ENCODE measurements at regions not wholly inside any gene's neighbourhood (a gene's known extent, or its start where the extent isn't known, plus 50 kb on each side); places are given as distances from the start of the nearest gene placed in this dataset.

DNA sequence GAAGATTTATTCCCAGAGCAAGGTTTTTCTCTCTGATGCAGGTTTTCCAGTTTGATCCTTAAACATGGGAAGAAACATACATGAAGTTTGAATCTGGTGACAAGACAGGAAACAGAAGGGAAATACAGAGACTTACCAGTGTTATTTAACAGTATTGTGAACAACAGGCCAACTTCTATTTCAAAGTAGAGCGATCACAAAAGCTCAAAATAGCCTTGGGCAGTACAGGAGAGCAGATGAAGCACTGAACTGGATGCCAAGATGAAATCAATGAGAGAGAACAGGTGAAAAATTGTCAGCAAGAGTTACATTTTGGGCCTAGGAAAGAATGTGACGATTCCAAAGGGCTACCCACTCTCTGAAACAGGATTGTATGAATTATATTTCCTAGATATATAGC, 114.8 kb upstream of the PTPRK start:
- no peaks in the 10 kb centered on the region for H3K4me1 ChIP-seq (ENCODE audit: control insufficient read depth, insufficient read depth, low read length)
- no peak overlapping the region for H3K4me3 ChIP-seq (ENCODE audit: low read depth, low read length)
- H3K27ac ChIP-seq (ENCODE audit: low read depth, low read length) = no peak overlapping the region
- no peaks in the 10 kb centered on the region for H3K9me3 ChIP-seq (ENCODE audit: control insufficient read depth, insufficient read depth, low read length)
- no peaks in the 10 kb centered on the region for H3K27me3 ChIP-seq (ENCODE audit: control insufficient read depth, insufficient read depth, low read length)
- no peak overlapping the region for H3K9ac ChIP-seq (ENCODE audit: low read depth, low read length)
- H3K36me3 ChIP-seq (ENCODE audit: control insufficient read depth, insufficient read depth, low read length) = no peaks in the 10 kb centered on the region

DNA sequence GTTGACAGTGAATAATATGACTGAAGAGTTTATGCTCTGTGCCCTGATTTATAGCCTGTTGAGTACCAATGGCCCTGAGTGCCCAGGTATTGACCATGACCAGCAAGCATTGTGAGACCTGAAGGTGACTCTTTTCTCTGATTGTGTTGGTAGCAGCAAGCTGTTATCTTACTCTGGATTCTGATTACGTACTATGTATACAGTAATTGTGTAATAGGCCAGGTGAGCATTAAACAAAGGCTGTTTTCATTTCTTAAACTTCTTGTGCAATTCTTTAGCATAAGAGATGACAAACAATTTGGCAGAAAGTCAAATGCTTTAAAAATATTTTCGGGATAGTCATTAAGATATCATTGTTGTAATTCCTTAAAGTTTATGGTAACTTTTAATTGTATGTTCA, 111.7 kb upstream of the PTPRK start:
- Histone ChIP-seq H3K27me3 (ENCODE audit: control insufficient read depth, insufficient read depth, low read length) (no peaks in the 10 kb centered on the region), H3K4me1 (ENCODE audit: control insufficient read depth, insufficient read depth, low read length) (no peaks in the 10 kb centered on the region), H3K36me3 (ENCODE audit: control insufficient read depth, insufficient read depth, low read length) (no peaks in the 10 kb centered on the region), H3K27ac (ENCODE audit: low read depth, low read length) (no peak overlapping the region), H3K4me3 (ENCODE audit: low read depth, low read length) (no peak overlapping the region), H3K9ac (ENCODE audit: low read depth, low read length) (no peak overlapping the region), H3K9me3 (ENCODE audit: control insufficient read depth, insufficient read depth, low read length) (no peaks in the 10 kb centered on the region)

DNA sequence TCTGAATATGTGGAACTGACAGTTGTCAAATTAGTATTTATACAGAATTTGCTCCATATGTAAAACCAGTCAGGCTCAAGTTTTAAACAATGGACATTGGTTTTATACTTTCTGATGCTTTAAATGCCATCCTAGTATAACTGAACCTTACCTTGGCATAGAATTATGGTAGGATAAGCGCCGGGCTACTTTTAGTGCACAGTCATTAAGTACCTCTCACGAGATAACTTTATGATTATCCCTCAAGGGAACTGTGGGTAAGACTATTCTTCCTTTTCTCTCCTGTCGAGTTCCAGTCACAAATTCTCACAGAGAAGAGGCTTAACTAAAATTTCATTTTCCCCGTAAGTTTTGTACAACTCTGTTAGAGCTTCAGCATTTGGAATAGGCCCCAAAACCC, 110.6 kb upstream of the PTPRK start:
- no peaks in the 10 kb centered on the region for H3K4me1 ChIP-seq (ENCODE audit: control insufficient read depth, insufficient read depth, low read length)

DNA sequence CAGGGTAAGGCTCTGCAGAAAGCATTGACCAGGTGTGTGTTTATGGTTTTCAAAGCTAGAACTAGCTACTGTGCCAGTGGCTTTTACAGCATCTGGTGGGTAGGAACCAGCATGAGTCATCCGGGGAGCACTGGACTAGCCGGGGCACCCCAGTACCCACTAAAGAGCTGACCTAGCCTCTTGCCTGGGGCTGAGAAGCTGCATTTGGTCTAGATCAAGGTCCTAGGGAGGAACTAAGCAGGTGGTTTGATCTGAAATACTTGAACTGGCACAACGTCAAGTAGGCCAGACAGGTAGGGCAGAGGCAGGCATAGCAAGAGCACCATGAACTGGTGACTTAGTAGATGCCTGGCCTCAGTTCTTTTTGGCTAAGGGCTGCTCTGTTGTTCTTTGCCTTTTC, 109.8 kb upstream of the PTPRK start:
- no peaks in the 10 kb centered on the region for H3K36me3 ChIP-seq (ENCODE audit: control insufficient read depth, insufficient read depth, low read length)
- no peaks in the 10 kb centered on the region for H3K4me1 ChIP-seq (ENCODE audit: control insufficient read depth, insufficient read depth, low read length)
- H3K4me3 ChIP-seq (ENCODE audit: low read depth, low read length) = no peak overlapping the region
- H3K9ac ChIP-seq (ENCODE audit: low read depth, low read length) = no peak overlapping the region
- no peaks in the 10 kb centered on the region for H3K27me3 ChIP-seq (ENCODE audit: control insufficient read depth, insufficient read depth, low read length)
- no peaks in the 10 kb centered on the region for H3K9me3 ChIP-seq (ENCODE audit: control insufficient read depth, insufficient read depth, low read length)
- no peak overlapping the region for H3K27ac ChIP-seq (ENCODE audit: low read depth, low read length)

More for the DNA sequence above, 110.6 kb upstream of the PTPRK start:
- Histone ChIP-seq H3K9ac (ENCODE audit: low read depth, low read length) (no peak overlapping the region), H3K27ac (ENCODE audit: low read depth, low read length) (no peak overlapping the region), H3K9me3 (ENCODE audit: control insufficient read depth, insufficient read depth, low read length) (no peaks in the 10 kb centered on the region), H3K27me3 (ENCODE audit: control insufficient read depth, insufficient read depth, low read length) (no peaks in the 10 kb centered on the region), H3K36me3 (ENCODE audit: control insufficient read depth, insufficient read depth, low read length) (no peaks in the 10 kb centered on the region), H3K4me3 (ENCODE audit: low read depth, low read length) (no peak overlapping the region)

DNA sequence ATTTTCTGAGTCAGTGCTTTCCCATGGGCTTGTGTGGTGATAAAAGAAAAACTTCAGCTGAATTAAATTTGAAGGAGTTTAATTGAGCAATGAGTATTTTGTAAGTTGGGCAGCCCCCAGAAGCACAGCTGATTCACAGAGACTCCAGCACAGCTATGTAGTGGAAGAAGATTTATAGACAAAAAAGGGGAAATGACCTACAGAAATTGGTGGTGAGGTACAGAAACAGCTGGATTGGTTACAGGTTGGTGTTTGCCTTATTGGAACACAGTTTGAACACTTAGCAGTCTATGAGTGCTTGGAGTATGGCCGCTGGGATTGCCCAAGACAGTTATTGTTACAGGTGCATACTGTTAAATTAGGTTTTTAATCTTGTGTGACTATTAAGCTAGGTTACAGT, 96.9 kb upstream of the PTPRK start:
- H3K4me1 ChIP-seq (ENCODE audit: control insufficient read depth, insufficient read depth, low read length) = 0 out of 2 replicates have a peak, but pooled peaks cover 5% of the 10 kb centered on the region
- H3K9ac ChIP-seq (ENCODE audit: low read depth, low read length) = no peak overlapping the region
- H3K27me3 ChIP-seq (ENCODE audit: control insufficient read depth, insufficient read depth, low read length) = no peaks in the 10 kb centered on the region
- no peaks in the 10 kb centered on the region for H3K36me3 ChIP-seq (ENCODE audit: control insufficient read depth, insufficient read depth, low read length)
- no peak overlapping the region for H3K4me3 ChIP-seq (ENCODE audit: low read depth, low read length)
- no peaks in the 10 kb centered on the region for H3K9me3 ChIP-seq (ENCODE audit: control insufficient read depth, insufficient read depth, low read length)
- H3K27ac ChIP-seq (ENCODE audit: low read depth, low read length) = no peak overlapping the region

DNA sequence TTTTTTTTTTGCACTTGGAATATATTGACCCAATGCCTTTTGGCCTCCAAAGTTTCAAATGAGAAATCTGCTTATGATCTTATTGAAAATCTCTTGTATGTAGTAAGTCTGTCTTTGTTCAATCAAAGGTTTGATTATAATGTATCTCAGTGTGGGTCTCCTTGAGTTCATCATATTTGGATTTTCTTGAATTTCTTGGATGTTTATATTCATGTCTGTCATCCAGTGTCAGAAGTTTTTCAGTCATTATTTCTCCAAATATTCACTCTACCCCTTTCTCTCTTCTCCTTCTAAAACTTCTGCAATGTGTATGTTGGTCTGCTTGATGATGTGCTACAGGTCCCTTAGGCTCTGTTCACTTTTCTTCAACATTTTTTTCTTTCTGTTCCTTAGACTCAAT, 95.9 kb upstream of the PTPRK start:
- Histone ChIP-seq H3K36me3 (ENCODE audit: control insufficient read depth, insufficient read depth, low read length) (no peaks in the 10 kb centered on the region), H3K9me3 (ENCODE audit: control insufficient read depth, insufficient read depth, low read length) (no peaks in the 10 kb centered on the region), H3K4me1 (ENCODE audit: control insufficient read depth, insufficient read depth, low read length) (0 out of 2 replicates have a peak, but pooled peaks cover 5% of the 10 kb centered on the region), H3K4me3 (ENCODE audit: low read depth, low read length) (no peak overlapping the region), H3K27me3 (ENCODE audit: control insufficient read depth, insufficient read depth, low read length) (no peaks in the 10 kb centered on the region), H3K27ac (ENCODE audit: low read depth, low read length) (no peak overlapping the region), H3K9ac (ENCODE audit: low read depth, low read length) (no peak overlapping the region)

- no peak overlapping the region for H3K27ac ChIP-seq (ENCODE audit: low read depth, low read length)
These were observed 86.2 kb upstream of the PTPRK start for GRCh38 chr6:128606611-128607010.

GRCh38 chr6:128605961-128606360, 85.6 kb upstream of the PTPRK start:
- H3K27me3 ChIP-seq (ENCODE audit: control insufficient read depth, insufficient read depth, low read length) = peaks cover 14% of the 10 kb centered on the region
- no peak overlapping the region for H3K9ac ChIP-seq (ENCODE audit: low read depth, low read length)
- no peak overlapping the region for H3K27ac ChIP-seq (ENCODE audit: low read depth, low read length)
- H3K4me1 ChIP-seq (ENCODE audit: control insufficient read depth, insufficient read depth, low read length) = no peaks in the 10 kb centered on the region; the same call in 1 of the 2 replicates
- no peaks in the 10 kb centered on the region for H3K9me3 ChIP-seq (ENCODE audit: control insufficient read depth, insufficient read depth, low read length)
- no peak overlapping the region for H3K4me3 ChIP-seq (ENCODE audit: low read depth, low read length)
- H3K36me3 ChIP-seq (ENCODE audit: control insufficient read depth, insufficient read depth, low read length) = no peaks in the 10 kb centered on the region

More at GRCh38 chr6:128606611-128607010, 86.2 kb upstream of the PTPRK start:
- H3K4me3 ChIP-seq (ENCODE audit: low read depth, low read length) = no peak overlapping the region
- no peaks in the 10 kb centered on the region; the same call in 1 of the 2 replicates for H3K4me1 ChIP-seq (ENCODE audit: control insufficient read depth, insufficient read depth, low read length)
- H3K9ac ChIP-seq (ENCODE audit: low read depth, low read length) = no peak overlapping the region
- H3K27me3 ChIP-seq (ENCODE audit: control insufficient read depth, insufficient read depth, low read length) = peaks cover 14% of the 10 kb centered on the region
- no peaks in the 10 kb centered on the region for H3K36me3 ChIP-seq (ENCODE audit: control insufficient read depth, insufficient read depth, low read length)
- H3K9me3 ChIP-seq (ENCODE audit: control insufficient read depth, insufficient read depth, low read length) = no peaks in the 10 kb centered on the region

DNA sequence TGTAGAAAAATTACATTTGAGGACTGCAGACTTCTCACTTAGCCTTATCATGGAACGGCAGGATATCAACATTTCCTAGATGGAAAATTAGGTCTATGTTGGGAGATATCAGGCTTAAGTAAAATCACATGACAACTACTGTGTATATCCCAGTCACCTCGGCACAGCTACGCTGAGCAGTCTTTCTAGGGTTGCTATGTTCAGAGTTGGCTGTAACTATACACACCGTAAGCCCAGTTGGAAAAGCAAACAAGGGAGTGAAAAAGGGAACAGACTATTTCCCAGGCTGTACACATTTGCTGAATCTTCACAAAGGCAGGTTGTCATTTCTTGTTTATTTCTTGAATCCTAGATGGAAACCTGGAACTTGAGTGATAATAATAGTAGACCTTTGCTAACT, 80.7 kb upstream of the PTPRK start:
- Histone ChIP-seq H3K9me3 (ENCODE audit: control insufficient read depth, insufficient read depth, low read length) (no peaks in the 10 kb centered on the region), H3K9ac (ENCODE audit: low read depth, low read length) (no peak overlapping the region), H3K27me3 (ENCODE audit: control insufficient read depth, insufficient read depth, low read length) (peaks cover 14% of the 10 kb centered on the region), H3K4me3 (ENCODE audit: low read depth, low read length) (no peak overlapping the region), H3K4me1 (ENCODE audit: control insufficient read depth, insufficient read depth, low read length) (peaks cover 11% of the 10 kb centered on the region; the same call in 1 of the 2 replicates), H3K36me3 (ENCODE audit: control insufficient read depth, insufficient read depth, low read length) (no peaks in the 10 kb centered on the region), H3K27ac (ENCODE audit: low read depth, low read length) (no peak overlapping the region)

GRCh38 chr6:128600397-128600951, 80.1 kb upstream of the PTPRK start:
- no peaks in the 10 kb centered on the region for H3K9me3 ChIP-seq (ENCODE audit: control insufficient read depth, insufficient read depth, low read length)
- peaks cover 11% of the 10 kb centered on the region; the same call in 1 of the 2 replicates for H3K4me1 ChIP-seq (ENCODE audit: control insufficient read depth, insufficient read depth, low read length)
- no peak overlapping the region for H3K9ac ChIP-seq (ENCODE audit: low read depth, low read length)
- peaks cover 14% of the 10 kb centered on the region for H3K27me3 ChIP-seq (ENCODE audit: control insufficient read depth, insufficient read depth, low read length)
- H3K27ac ChIP-seq (ENCODE audit: low read depth, low read length) = peak overlapping the region; percentile 18
- H3K4me3 ChIP-seq (ENCODE audit: low read depth, low read length) = no peak overlapping the region
- H3K36me3 ChIP-seq (ENCODE audit: control insufficient read depth, insufficient read depth, low read length) = no peaks in the 10 kb centered on the region

DNA sequence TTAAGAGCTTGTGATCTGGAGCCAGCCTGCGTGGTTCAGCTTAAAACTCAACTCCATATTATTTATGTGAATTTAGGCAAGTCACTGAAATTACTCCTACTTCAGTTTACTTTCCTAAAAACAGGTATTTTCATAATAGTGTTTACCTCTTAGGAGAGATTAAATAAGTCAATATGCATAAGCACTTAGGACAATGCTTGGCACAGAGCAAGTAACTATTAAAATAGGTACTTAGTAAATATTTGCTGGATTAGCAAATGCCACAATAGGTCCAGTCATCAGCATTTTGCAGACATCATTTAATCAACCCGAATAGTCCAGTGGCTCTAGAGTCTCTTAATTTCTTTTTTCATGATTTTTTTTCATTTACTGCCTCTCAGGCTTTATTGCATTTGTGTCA, 78.6 kb upstream of the PTPRK start:
- Histone ChIP-seq H3K9ac (ENCODE audit: low read depth, low read length) (no peak overlapping the region), H3K27me3 (ENCODE audit: control insufficient read depth, insufficient read depth, low read length) (peaks cover 6% of the 10 kb centered on the region), H3K4me1 (ENCODE audit: control insufficient read depth, insufficient read depth, low read length) (peaks cover 11% of the 10 kb centered on the region; the same call in 1 of the 2 replicates), H3K4me3 (ENCODE audit: low read depth, low read length) (no peak overlapping the region), H3K9me3 (ENCODE audit: control insufficient read depth, insufficient read depth, low read length) (no peaks in the 10 kb centered on the region), H3K27ac (ENCODE audit: low read depth, low read length) (no peak overlapping the region), H3K36me3 (ENCODE audit: control insufficient read depth, insufficient read depth, low read length) (no peaks in the 10 kb centered on the region)

Data from HUES48 (cell line).